Gastrocnemius medialis (tissue), 4 donors: ENCODE measurements at regions not wholly inside any gene's neighbourhood (a gene's known extent, or its start where the extent isn't known, plus 50 kb on each side); places are given as distances from the start of the nearest gene placed in this dataset.

ENCODE experiments used
- ATAC-seq, 2 donors: fragments of 150-250 bp; one replicate each; pipeline ENCODE4 v1.9.1; 2016
- DNase-seq, 2 donors: peaks; one replicate each; pipeline ENCODE4 v3.0.0-alpha.2; 2019
- H3K27ac ChIP-seq, 4 donors: fragments of 200-600 bp; sonication (generic); 1 replicate in 1 of 4; 2 replicates in 3 of 4; pipeline ENCODE4 v1.5.1; 2016 to 2018; ENCODE audit warnings: mild to moderate bottlenecking in 2 of 4, moderate library complexity in 1 of 4
- H3K27me3 ChIP-seq, 3 donors: fragments of 200-600 bp; sonication (generic) in 2 of 3; 1 replicate in 1 of 3; 2 replicates in 2 of 3; pipeline versions ENCODE4 v1.5.1 to v1.6.0; 2016 to 2019; ENCODE audit warnings: mild to moderate bottlenecking in 1 of 3, moderate library complexity in 1 of 3
- H3K36me3 ChIP-seq, 2 donors: fragments of 200-600 bp; sonication (generic) in 1 of 2; one replicate each; pipeline ENCODE4 v1.5.1; 2017 to 2018
- H3K4me1 ChIP-seq, 2 donors: fragments of 200-600 bp; sonication (generic) in 1 of 2; one replicate each; pipeline ENCODE4 v1.5.1; 2016 to 2017; ENCODE audit warnings: mild to moderate bottlenecking in 2 of 2
- H3K4me3 ChIP-seq, 4 donors: fragments of 200-600 bp; sonication (generic) in 3 of 4; 1 replicate in 1 of 4; 2 replicates in 3 of 4; pipeline ENCODE4 v1.5.1; 2016 to 2019; ENCODE audit warnings: mild to moderate bottlenecking in 2 of 4
- H3K9me3 ChIP-seq, 3 donors: fragments of 200-600 bp; sonication (generic) in 2 of 3; 1 replicate in 1 of 3; 2 replicates in 2 of 3; pipeline ENCODE4 v1.5.1; 2016 to 2019
- POLR2A ChIP-seq, 2 donors: fragments of 450-650 bp; IDR thresholded peaks; one replicate each; pipeline ENCODE4 v1.6.1; 2017; ENCODE audit warnings: antibody characterized with exemption in 2 of 2, mild to moderate bottlenecking in 2 of 2, moderate library complexity in 2 of 2
- in situ Hi-C, 4 donors: fragments of 200-750 bp; cut with MboI; loops; one replicate each; pipeline versions ENCODE4 v1.15.0 to v1.8.0; 2017; ENCODE audit warnings: low sequenced_read_pairs in 4 of 4
- intact Hi-C: fragments of 100-400 bp; cut with DNase I; formaldehyde crosslinking; loops from one replicate; pipeline ENCODE4 v1.15.1; 2023; ENCODE audit warnings: low total_unique reads
- TF ChIP-seq, protein P1 (sequence below), 5 experiments: fragments of 450-650 bp in 3 of 5; fragments of 200-600 bp in 2 of 5; sonication (generic) in 2 of 5; IDR thresholded peaks in 4 of 5; conservative IDR thresholded peaks in 1 of 5; 1 replicate in 4 of 5; 2 replicates in 1 of 5; pipeline ENCODE4 v1.5.1; 2016 to 2019; ENCODE audit warnings: antibody characterized with exemption in 5 of 5, mild to moderate bottlenecking in 3 of 5, moderate library complexity in 3 of 5

DNA sequence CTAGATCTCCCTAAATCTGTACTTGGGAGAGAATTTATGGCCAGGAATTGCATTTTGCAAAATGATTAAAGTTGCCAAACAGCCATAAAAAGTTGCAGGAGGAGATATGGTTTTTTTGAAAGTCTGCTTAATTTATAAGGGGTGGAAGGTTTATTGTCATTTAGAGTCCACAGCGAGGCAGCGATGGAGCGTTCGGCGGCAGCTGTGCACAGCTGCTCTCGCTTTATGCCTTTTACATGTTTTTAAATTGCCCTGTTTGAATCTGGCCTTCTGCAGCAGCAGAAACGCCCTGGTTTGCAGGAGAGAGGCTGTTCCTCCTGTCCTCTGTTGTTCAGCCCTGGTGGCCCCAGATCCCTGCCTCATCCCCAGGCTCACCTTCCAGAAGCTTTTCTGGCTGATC, 144.9 kb upstream of the POU3F1 start:
- peaks cover 0 to 4% (median 3%) of the 10 kb centered on the region in 3 donors for H3K27me3 ChIP-seq
- no peak for DNase-seq
- ATAC-seq = no peak
- no peak overlapping the region for H3K27ac ChIP-seq
- in situ Hi-C loops (no loop called here), intact Hi-C loops (no loop called here)
- no peak overlapping the region for H3K4me3 ChIP-seq
- no peaks in the 10 kb centered on the region for H3K9me3 ChIP-seq
- H3K36me3 ChIP-seq = no peaks in the 10 kb centered on the region
- TF ChIP-seq, protein P1, sequence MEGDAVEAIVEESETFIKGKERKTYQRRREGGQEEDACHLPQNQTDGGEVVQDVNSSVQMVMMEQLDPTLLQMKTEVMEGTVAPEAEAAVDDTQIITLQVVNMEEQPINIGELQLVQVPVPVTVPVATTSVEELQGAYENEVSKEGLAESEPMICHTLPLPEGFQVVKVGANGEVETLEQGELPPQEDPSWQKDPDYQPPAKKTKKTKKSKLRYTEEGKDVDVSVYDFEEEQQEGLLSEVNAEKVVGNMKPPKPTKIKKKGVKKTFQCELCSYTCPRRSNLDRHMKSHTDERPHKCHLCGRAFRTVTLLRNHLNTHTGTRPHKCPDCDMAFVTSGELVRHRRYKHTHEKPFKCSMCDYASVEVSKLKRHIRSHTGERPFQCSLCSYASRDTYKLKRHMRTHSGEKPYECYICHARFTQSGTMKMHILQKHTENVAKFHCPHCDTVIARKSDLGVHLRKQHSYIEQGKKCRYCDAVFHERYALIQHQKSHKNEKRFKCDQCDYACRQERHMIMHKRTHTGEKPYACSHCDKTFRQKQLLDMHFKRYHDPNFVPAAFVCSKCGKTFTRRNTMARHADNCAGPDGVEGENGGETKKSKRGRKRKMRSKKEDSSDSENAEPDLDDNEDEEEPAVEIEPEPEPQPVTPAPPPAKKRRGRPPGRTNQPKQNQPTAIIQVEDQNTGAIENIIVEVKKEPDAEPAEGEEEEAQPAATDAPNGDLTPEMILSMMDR (IDR thresholded peaks at IDR 0.05 in 4 of 5, conservative IDR thresholded peaks at IDR 0.05 in 1 of 5) = no peak
- TF ChIP-seq POLR2A (IDR thresholded peaks at IDR 0.05) = no peak
- no peaks in the 10 kb centered on the region for H3K4me1 ChIP-seq

DNA sequence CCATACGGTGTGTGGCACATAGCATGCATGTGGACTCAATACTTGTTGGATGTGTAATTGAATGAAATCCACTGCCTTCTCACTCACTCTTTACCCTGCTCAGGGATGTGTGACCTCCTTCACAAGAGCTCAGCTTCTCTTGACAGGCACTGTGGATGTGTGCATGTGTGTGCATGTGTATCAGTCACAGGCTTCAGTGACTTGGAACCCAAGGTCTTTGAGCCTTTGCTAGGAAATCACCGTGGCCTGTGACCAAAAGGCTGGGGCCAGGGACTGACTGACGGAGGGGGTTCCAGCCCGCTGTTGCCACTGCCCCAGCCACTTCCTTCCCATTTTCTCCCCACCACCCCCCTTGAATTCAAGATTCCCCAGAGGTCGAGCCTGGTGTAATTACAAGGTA, 144.4 kb upstream of the POU3F1 start:
- Histone ChIP-seq H3K9me3 (no peaks in the 10 kb centered on the region), H3K27ac (no peak overlapping the region), H3K4me1 (no peaks in the 10 kb centered on the region), H3K4me3 (no peak overlapping the region), H3K27me3 (peaks cover 0 to 4% (median 3%) of the 10 kb centered on the region in 3 donors), H3K36me3 (no peaks in the 10 kb centered on the region)
- intact Hi-C loops = no loop called here
- TF ChIP-seq, protein P1 (IDR thresholded peaks at IDR 0.05 in 4 of 5, conservative IDR thresholded peaks at IDR 0.05 in 1 of 5) = no peak
- TF ChIP-seq POLR2A (IDR thresholded peaks at IDR 0.05) = no peak
- ATAC-seq (no peak), DNase-seq (no peak)
- in situ Hi-C loops = no loop called here

DNA sequence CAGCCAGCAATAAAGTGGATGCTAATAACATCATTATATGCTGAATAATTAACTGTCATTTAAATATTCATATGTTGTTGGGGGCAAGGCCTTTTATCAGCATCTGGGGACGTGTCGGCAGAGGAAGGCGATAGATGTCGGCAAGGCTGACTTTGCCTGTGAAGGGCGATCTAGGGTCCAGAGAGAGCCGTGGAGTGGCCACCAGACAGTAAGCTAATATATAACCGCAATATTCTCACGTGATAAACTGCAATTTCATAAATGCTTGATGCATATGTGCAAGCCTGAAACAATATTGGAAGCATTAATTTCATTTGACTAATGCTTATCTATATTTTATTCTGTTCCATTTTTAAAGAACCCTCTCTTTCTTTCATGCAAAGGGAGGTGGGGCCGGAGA, 141.0 kb upstream of the POU3F1 start:
- no peaks in the 10 kb centered on the region for H3K4me1 ChIP-seq
- TF ChIP-seq, protein P1 (IDR thresholded peaks at IDR 0.05 in 4 of 5, conservative IDR thresholded peaks at IDR 0.05 in 1 of 5) = no peak
- no peak for TF ChIP-seq POLR2A (IDR thresholded peaks at IDR 0.05)
- no peak overlapping the region for H3K4me3 ChIP-seq
- DNase-seq (no peak), ATAC-seq (no peak)
- H3K27me3 ChIP-seq = peaks cover 0 to 4% (median 3%) of the 10 kb centered on the region in 3 donors
- in situ Hi-C loops (no loop called here), intact Hi-C loops (no loop called here)
- H3K9me3 ChIP-seq = no peaks in the 10 kb centered on the region
- no peak overlapping the region for H3K27ac ChIP-seq
- no peaks in the 10 kb centered on the region for H3K36me3 ChIP-seq

DNA sequence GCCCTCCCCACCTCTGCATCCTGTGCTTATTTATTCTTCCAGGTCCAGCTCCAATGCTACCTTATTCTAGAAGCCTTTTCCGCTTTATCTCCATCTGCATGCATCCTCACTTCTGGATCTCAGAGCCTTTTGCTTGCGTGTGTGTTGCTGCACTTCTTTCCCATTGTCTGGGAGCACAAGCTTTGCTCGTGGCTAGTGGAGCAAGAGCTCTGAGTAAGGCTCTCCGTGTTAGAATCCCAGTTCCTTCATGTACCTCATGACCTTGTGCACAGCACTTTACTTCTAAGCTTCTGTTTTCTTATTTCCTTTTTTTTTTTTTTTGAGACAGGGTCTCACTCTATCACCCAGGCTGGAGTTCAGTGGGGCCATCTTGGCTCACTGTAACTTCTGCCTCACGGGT, 140.0 kb upstream of the POU3F1 start:
- intact Hi-C loops = no loop called here
- DNase-seq (no peak), ATAC-seq (no peak)
- in situ Hi-C loops = no loop called here
- no peak overlapping the region for H3K27ac ChIP-seq
- H3K36me3 ChIP-seq = no peaks in the 10 kb centered on the region
- no peaks in the 10 kb centered on the region for H3K9me3 ChIP-seq
- H3K4me3 ChIP-seq = no peak overlapping the region
- TF ChIP-seq, protein P1 (IDR thresholded peaks at IDR 0.05 in 4 of 5, conservative IDR thresholded peaks at IDR 0.05 in 1 of 5) = no peak
- no peak for TF ChIP-seq POLR2A (IDR thresholded peaks at IDR 0.05)
- H3K27me3 ChIP-seq = peaks cover 0 to 4% (median 3%) of the 10 kb centered on the region in 3 donors
- no peaks in the 10 kb centered on the region for H3K4me1 ChIP-seq

DNA sequence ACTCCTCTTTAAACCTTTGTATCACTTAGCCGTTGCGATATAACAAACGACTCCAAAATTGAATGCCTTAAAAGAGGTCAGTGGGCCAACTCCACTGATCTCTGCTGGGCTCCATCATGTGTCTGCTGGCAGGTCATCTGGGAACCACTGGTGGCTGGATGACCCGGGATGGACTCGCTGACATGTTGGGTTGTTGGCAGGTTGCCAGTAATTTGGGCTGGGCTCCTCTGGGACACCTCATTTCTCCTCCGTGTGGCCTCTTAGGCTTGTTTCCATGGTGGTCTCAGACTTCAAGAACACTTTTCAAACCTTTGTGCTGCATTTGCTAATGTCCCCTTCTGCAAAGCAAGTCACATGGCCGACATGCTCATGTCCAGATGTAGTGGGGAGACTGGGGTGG, 139.3 kb upstream of the POU3F1 start:
- no peak overlapping the region for H3K27ac ChIP-seq
- in situ Hi-C loops (no loop called here), intact Hi-C loops (no loop called here)
- TF ChIP-seq, protein P1 (IDR thresholded peaks at IDR 0.05 in 4 of 5, conservative IDR thresholded peaks at IDR 0.05 in 1 of 5) = no peak
- TF ChIP-seq POLR2A (IDR thresholded peaks at IDR 0.05) = no peak
- no peaks in the 10 kb centered on the region for H3K36me3 ChIP-seq
- ATAC-seq = no peak
- peaks cover 0 to 4% (median 3%) of the 10 kb centered on the region in 3 donors for H3K27me3 ChIP-seq
- H3K4me1 ChIP-seq = no peaks in the 10 kb centered on the region
- H3K9me3 ChIP-seq = no peaks in the 10 kb centered on the region
- no peak for DNase-seq
- H3K4me3 ChIP-seq = no peak overlapping the region
